ENCODE measurements at regions not wholly inside any gene's neighbourhood (a gene's known extent, or its start where the extent isn't known, plus 50 kb on each side); places are given as distances from the start of the nearest gene placed in this dataset.

GRCh38 chr22:27212617-27213177, 555.3 kb downstream of the MIAT start:
- no peak for DNase-seq

DNA sequence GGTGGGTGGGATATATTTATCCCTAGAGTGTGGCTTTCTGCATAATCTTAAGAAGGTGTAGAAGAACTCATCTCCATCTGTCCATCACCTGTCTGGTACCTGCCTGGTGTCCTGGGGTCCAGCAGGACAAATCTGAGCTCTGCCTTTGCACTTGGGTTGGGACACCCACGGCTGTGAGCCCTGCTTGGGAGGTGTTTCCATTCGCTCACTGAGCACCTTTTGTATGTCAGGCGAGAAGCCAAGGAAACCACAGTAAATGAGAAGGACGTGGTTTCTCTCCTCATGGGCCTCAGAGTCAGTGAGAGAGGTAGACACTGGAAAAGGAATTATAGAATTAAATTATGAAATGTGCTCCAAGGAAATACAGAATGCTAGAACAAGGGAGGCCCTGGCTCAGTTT, 555.9 kb downstream of the MIAT start:
- DNase-seq: no peak

- no peak for DNase-seq
These were observed 556.6 kb downstream of the MIAT start for GRCh38 chr22:27213766-27214581.

DNA sequence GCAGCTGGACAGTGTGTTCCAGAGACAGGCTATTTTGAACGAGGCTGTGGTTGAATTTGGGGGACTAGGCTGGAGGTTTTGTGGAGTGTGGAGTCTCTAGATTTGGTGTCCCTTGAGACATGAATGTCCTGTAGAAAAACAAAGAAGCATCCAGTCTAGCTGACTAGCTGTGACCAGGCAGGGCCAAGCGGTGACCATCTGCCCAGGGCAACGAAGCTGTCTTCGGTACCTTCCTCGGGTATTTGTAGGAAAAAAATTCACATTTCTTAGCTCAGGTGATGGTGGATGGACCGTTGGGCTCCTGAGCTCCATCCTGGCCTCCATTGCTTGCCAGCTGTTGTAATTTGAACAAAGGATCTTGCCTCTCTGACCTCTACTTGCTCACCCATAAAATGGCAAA, 557.3 kb downstream of the MIAT start:
- DNase-seq: no peak

- no peak for DNase-seq
These were observed 558.5 kb downstream of the MIAT start for GRCh38 chr22:27215871-27216270.

DNA sequence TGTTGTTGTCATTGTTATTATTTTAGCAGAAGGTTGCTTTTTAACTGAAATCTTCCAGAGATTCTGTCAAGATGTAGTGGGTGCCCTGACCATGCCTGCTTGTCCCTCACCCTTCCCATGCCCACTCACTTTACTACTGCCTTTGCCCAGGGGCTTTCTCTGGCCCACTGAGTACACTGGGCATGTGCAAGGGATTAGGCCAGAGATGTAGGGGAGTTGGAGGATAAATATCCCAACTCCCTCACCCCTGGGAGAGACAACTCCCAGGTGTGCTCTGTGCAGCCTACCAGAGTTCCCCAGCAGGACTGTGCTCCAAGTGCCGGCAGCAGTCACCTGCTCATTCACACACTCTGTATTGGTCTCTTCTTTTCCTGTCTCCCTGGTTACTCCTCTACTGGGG, 559.1 kb downstream of the MIAT start:
- DNase-seq: no peak

DNA sequence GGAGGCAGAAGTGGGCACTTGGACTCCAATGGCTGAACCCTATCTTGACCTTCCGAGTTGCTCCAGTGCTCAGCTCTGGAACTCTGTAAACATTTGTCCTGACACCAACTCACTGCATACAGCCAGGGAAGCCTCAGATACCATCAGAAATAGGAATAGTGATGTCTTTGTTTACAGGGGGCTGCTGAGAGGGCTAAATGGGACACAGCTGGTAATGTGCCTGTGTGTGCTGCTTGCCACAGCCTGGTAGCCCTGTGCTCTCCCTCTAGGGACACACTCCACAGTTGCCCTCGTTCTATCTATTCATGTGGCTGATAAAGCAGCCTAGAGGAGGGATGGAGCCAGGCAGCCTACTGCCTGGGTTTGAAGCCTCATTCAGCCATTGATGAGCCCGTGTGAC, 559.8 kb downstream of the MIAT start:
- no peak for DNase-seq

DNA sequence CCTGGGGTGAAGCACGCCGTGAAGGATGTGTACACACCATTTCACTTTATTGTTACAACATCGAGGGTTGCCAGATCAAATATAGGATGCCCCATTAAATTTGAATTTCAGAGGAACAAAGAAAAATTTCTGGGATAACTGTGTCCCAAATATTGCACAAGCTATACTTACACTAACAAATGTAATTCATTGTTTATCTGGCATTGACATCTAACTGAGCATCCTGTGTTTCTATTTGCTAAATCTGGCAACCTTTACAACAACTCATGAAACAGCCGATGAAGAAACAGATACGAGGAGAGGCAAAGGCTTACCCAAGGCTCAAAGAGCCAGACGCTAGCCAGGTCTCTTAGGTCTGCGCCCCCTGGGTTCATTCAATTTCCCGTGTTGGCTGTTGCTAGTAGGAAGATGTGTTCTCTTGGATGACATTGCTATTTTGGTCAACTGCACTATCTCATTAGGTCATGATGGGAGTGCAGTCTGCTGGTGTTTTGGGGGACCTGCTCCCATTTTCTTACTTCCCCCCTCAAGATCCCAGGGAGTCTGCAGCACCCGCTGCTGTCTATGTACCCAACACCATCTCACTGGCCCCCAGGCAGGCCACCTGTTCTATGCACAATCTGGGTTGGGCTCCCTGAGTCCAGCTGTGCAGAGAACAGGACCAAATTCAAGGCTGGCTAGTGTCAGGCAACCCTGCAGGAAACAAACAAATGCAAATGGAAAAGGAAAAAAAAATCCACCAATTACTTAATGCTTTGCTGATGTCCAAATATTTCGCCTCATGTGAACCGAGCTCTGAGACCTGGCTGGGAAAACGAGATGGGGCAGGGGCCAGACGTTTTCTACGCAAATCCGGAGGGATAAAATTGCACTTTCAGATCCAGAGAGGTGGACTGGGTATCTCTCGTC, 560.9 kb downstream of the MIAT start:
- no peak for DNase-seq

GRCh38 chr22:27219036-27219435, 561.6 kb downstream of the MIAT start:
- DNase-seq: no peak

- DNase-seq: no peak
These were observed 563.0 kb downstream of the MIAT start for GRCh38 chr22:27220339-27220738.

DNA sequence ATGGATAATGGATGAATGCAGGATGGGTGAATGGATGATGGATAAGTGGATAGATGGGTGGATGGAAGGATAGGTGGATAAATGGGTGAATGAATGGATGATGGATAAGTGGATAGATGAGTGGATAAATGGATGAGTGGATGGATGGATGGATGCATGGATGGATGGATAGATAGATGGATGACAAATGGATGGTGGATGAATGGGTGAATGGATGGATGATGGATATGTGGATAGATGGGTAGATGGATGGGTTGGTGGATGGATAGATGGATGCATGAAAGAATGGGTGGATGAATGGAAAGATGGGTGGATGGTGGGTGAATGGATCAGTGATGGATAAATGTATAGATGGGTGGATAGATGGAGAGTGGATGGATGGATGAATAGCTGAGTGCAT, 564.8 kb downstream of the MIAT start:
- no peak for DNase-seq

- DNase-seq: no peak
These were observed 566.2 kb downstream of the MIAT start for GRCh38 chr22:27223317-27224177.

DNA sequence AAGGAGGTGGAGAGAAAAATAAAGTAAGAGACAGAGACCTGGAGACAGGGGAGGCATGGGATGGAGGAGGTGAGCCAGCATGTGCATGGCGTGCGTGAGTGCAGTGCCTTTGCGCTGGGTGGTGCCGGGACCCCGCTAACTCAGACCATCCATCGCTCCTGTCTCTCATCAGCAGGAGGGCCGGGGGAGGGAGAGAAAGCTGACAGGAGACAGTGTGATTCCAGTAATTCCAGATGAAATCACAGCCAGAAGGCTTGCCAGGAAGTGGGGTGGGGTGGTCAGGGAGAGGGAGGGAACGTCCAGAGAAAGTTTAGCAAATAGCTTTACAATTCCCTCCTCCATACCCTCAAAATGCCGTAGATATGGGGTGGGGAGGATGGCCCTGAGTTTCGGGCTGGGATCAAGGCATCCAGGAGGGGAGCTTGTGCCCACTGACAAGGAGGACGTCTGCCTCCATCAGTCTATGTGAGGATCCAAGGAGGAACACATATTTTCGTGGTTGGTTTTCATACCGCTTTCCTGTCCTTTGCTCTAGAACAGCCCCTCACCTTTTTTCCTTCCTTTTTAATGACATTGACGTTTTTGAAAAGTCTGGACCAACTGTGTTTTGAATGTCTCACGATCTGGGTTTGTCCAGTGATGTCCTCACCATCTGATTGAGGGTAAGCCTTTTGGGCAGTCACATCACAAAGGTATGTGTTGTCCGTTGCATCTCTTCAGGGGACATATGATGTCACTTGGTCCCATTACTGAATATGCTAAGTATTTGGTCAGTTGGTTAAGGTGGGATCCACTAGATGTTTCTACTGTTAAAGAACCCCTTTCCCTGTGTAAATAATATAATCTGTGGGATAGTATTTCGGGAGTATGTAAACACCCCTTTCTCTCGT, 567.3 kb downstream of the MIAT start:
- no peak for DNase-seq

DNA sequence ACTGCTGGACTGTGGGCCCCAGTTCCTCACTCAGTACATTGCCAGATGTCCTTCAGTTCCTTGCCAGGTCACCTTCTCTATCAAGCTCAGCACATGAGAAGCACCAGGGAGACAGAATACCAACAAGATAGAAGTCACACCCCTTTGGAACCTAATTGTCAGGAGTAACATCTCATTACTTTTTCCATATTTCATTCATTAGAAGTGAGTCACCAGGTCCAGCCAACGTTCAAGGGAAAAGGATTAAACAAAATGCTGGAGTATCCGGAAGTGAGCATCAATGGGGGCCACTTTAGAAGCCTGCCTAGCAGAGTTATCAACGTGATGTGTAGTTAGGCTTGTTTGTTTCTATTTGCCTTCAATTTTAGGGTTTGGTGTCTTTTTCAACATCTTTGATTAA, 569.3 kb downstream of the MIAT start:
- no peak for DNase-seq

- DNase-seq: no peak
These were observed 571.4 kb downstream of the MIAT start for GRCh38 chr22:27228771-27229170.

DNA sequence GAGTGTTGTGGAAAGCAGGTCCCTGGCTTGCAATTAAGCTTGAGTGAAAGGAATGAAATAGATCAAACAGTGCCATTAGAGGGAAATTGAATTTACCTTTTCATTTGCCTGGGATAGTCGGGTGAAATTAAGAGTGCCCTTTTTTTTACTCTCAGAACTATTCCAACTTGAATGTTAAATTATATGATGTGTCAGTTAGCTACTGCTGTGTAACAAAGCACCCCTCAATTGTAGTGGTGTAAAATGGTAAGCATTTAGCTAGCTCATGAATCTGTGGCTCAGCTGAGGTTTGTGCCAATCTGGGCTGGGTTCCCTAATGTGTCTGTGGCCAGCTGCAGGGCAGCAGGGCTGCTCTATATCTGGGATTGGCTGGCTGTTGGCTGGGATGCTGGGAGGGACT, 571.4 kb downstream of the MN1 start:
- no peak for DNase-seq

GRCh38 chr22:27231266-27231665, 570.3 kb downstream of the MN1 start:
- DNase-seq: no peak

DNA sequence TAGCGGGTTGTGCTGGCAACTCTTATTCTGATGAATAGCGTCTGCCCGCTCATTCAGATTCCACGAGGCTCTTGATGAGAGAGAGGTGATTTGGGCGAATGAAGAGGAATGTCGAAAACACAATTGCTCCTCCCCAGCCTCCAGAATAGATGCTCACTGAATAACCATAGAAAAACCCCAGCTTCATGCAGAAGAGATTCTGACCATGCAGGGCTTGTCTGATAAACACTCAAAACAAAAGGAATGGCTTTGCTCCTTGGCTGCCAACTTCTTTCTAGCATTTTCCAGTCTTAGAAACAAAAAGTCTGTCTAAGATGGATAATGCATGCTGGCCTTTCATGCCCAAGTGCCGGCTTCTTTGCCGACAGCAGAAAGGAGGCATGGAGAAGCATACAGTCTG, 569.5 kb downstream of the MN1 start:
- no peak for DNase-seq

- DNase-seq: no peak
These were observed 564.3 kb downstream of the MN1 start for GRCh38 chr22:27237080-27237741.

- DNase-seq: no peak
These were observed 562.5 kb downstream of the MN1 start for GRCh38 chr22:27238935-27239510.

- DNase-seq: no peak
These were observed 562.0 kb downstream of the MN1 start for GRCh38 chr22:27239520-27239919.

All from NCI-H2107 (cell line).